Endothelial cell (in vitro differentiated cells): ENCODE measurements at regions not wholly inside any gene's neighbourhood (a gene's known extent, or its start where the extent isn't known, plus 50 kb on each side); places are given as distances from the start of the nearest gene placed in this dataset.
A peak's percentile ranks its signal among the peaks of the same experiment; 100 is the strongest.

ENCODE experiments used
- DNase-seq: peaks from one replicate; pipeline ENCODE4 v3.0.0; 2021; ENCODE audit warnings: low spot score
- H3K27ac Mint-ChIP-seq: one replicate; pipeline ENCODE4 v1.8.0; 2021; ENCODE audit warnings: mixed read lengths, inconsistent platforms; ENCODE audit not compliant: unreplicated experiment
- H3K27me3 Mint-ChIP-seq: one replicate; pipeline ENCODE4 v1.8.0; 2021; ENCODE audit warnings: mild to moderate bottlenecking, moderate library complexity, mixed read lengths, inconsistent platforms; ENCODE audit not compliant: unreplicated experiment
- H3K36me3 Mint-ChIP-seq: one replicate; pipeline ENCODE4 v1.8.0; 2021; ENCODE audit warnings: mild to moderate bottlenecking, low read depth, mixed read lengths, inconsistent platforms; ENCODE audit not compliant: unreplicated experiment
- H3K4me1 Mint-ChIP-seq: one replicate; pipeline ENCODE4 v1.8.0; 2021; ENCODE audit warnings: mild to moderate bottlenecking, mixed read lengths, inconsistent platforms; ENCODE audit not compliant: unreplicated experiment
- H3K4me3 Mint-ChIP-seq: one replicate; pipeline ENCODE4 v1.8.0; 2021; ENCODE audit warnings: mild to moderate bottlenecking, mixed read lengths, inconsistent platforms; ENCODE audit not compliant: unreplicated experiment
- H3K9me3 Mint-ChIP-seq: one replicate; pipeline ENCODE4 v1.8.0; 2021; ENCODE audit warnings: mixed read lengths, inconsistent platforms; ENCODE audit not compliant: unreplicated experiment
- TF ChIP-seq, protein P1 (sequence below): fragments of 200-600 bp; sonication (generic); IDR thresholded peaks from one replicate; pipeline ENCODE4 v1.5.0; 2021; ENCODE audit warnings: antibody characterized with exemption; ENCODE audit not compliant: unreplicated experiment

GRCh38 chr7:117979954-117980497 lies 106.8 kb upstream of the CTTNBP2 start:
- Mint-ChIP-seq H3K4me1 (peaks cover 13% of the 10 kb centered on the region), H3K4me3 (no peak overlapping the region), H3K27me3 (peaks cover 3% of the 10 kb centered on the region), H3K9me3 (no peaks in the 10 kb centered on the region), H3K36me3 (no peaks in the 10 kb centered on the region), H3K27ac (no peak overlapping the region)
- DNase-seq, result no peak
- TF ChIP-seq, protein P1, sequence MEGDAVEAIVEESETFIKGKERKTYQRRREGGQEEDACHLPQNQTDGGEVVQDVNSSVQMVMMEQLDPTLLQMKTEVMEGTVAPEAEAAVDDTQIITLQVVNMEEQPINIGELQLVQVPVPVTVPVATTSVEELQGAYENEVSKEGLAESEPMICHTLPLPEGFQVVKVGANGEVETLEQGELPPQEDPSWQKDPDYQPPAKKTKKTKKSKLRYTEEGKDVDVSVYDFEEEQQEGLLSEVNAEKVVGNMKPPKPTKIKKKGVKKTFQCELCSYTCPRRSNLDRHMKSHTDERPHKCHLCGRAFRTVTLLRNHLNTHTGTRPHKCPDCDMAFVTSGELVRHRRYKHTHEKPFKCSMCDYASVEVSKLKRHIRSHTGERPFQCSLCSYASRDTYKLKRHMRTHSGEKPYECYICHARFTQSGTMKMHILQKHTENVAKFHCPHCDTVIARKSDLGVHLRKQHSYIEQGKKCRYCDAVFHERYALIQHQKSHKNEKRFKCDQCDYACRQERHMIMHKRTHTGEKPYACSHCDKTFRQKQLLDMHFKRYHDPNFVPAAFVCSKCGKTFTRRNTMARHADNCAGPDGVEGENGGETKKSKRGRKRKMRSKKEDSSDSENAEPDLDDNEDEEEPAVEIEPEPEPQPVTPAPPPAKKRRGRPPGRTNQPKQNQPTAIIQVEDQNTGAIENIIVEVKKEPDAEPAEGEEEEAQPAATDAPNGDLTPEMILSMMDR, result no peak

- Mint-ChIP-seq H3K36me3 (no peaks in the 10 kb centered on the region), H3K4me1 (peaks cover 13% of the 10 kb centered on the region), H3K27me3 (peaks cover 4% of the 10 kb centered on the region), H3K4me3 (no peak overlapping the region), H3K27ac (peak overlapping the region; percentile 86), H3K9me3 (no peaks in the 10 kb centered on the region)
- TF ChIP-seq, protein P1, result no peak
- DNase-seq, result no peak
These were observed 109.1 kb upstream of the CTTNBP2 start for GRCh38 chr7:117982071-117983055.

GRCh38 chr7:117986645-117987269 lies 113.5 kb upstream of the CTTNBP2 start:
- H3K4me1 Mint-ChIP-seq, result peaks cover 9% of the 10 kb centered on the region
- H3K9me3 Mint-ChIP-seq, result no peaks in the 10 kb centered on the region
- peaks cover 5% of the 10 kb centered on the region for H3K27me3 Mint-ChIP-seq
- H3K36me3 Mint-ChIP-seq, result no peaks in the 10 kb centered on the region
- TF ChIP-seq, protein P1, result no peak
- H3K27ac Mint-ChIP-seq, result no peak overlapping the region
- H3K4me3 Mint-ChIP-seq, result no peak overlapping the region
- no peak for DNase-seq

DNA sequence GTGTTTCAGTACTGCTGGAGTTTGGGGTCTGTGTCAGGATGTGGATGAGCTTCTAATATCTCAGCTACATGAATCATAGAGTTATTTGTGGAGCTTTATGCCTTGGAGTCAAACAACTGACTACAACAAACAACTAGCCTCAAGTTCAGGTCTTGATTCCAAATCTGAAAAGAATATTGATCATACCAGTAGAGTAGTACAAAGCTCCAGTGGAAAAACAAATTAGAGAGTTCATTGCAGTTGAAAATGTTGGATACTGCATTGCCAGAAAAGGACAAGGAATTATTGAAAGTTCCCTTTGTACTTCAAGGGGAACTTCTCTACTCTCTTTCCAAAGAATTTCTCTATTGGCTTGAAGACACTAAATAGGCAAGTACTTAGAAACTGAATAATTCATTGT lies 117.6 kb upstream of the CTTNBP2 start:
- no peaks in the 10 kb centered on the region for H3K9me3 Mint-ChIP-seq
- no peak overlapping the region for H3K27ac Mint-ChIP-seq
- H3K27me3 Mint-ChIP-seq, result peaks cover 2% of the 10 kb centered on the region
- no peaks in the 10 kb centered on the region for H3K4me1 Mint-ChIP-seq
- no peak overlapping the region for H3K4me3 Mint-ChIP-seq
- TF ChIP-seq, protein P1, result no peak
- DNase-seq, result no peak
- H3K36me3 Mint-ChIP-seq, result no peaks in the 10 kb centered on the region
